ENCODE measurements at regions not wholly inside any gene's neighbourhood (a gene's known extent, or its start where the extent isn't known, plus 50 kb on each side); places are given as distances from the start of the nearest gene placed in this dataset.

- no peak overlapping the region for H3K27ac ChIP-seq (ENCODE audit: low read depth, low read length)
- H3K9ac ChIP-seq (ENCODE audit: low read length in 5 of 5) = no peak overlapping the region
- H3K27me3 ChIP-seq (ENCODE audit: control insufficient read depth in 5 of 5, insufficient read depth in 4 of 5, low read length in 5 of 5) = peaks cover 6 to 17% (median 10%) of the 10 kb centered on the region in 5 donors
- no peaks in the 10 kb centered on the region for H3K36me3 ChIP-seq (ENCODE audit: control insufficient read depth in 5 of 5, insufficient read depth in 5 of 5, low read length in 5 of 5)
- no peaks in the 10 kb centered on the region for H3K9me3 ChIP-seq (ENCODE audit: control insufficient read depth in 5 of 5, low read length in 5 of 5)
- no peak overlapping the region for H3K4me3 ChIP-seq (ENCODE audit: low read depth in 1 of 5, low read length in 5 of 5)
- peaks cover 0 to 12% (median 8%) of the 10 kb centered on the region in 5 donors for H3K4me1 ChIP-seq (ENCODE audit: control insufficient read depth in 5 of 5, insufficient read depth in 5 of 5, low read length in 5 of 5)
These were observed 138.5 kb upstream of the RET start for GRCh38 chr10:42938351-42938750.

- Histone ChIP-seq H3K9me3 (ENCODE audit: control insufficient read depth in 5 of 5, low read length in 5 of 5) (no peaks in the 10 kb centered on the region), H3K4me3 (ENCODE audit: low read depth in 1 of 5, low read length in 5 of 5) (no peak overlapping the region), H3K27ac (ENCODE audit: low read depth, low read length) (no peak overlapping the region), H3K4me1 (ENCODE audit: control insufficient read depth in 5 of 5, insufficient read depth in 5 of 5, low read length in 5 of 5) (peaks cover 0 to 6% (median 0%) of the 10 kb centered on the region in 5 donors), H3K9ac (ENCODE audit: low read length in 5 of 5) (no peak overlapping the region), H3K27me3 (ENCODE audit: control insufficient read depth in 5 of 5, insufficient read depth in 4 of 5, low read length in 5 of 5) (peaks cover 0 to 9% (median 3%) of the 10 kb centered on the region in 5 donors), H3K36me3 (ENCODE audit: control insufficient read depth in 5 of 5, insufficient read depth in 5 of 5, low read length in 5 of 5) (no peaks in the 10 kb centered on the region)
These were observed 137.6 kb upstream of the RET start for GRCh38 chr10:42939237-42939636.

- peaks cover 0 to 6% (median 0%) of the 10 kb centered on the region in 5 donors for H3K4me1 ChIP-seq (ENCODE audit: control insufficient read depth in 5 of 5, insufficient read depth in 5 of 5, low read length in 5 of 5)
- no peaks in the 10 kb centered on the region for H3K36me3 ChIP-seq (ENCODE audit: control insufficient read depth in 5 of 5, insufficient read depth in 5 of 5, low read length in 5 of 5)
- no peak overlapping the region for H3K9ac ChIP-seq (ENCODE audit: low read length in 5 of 5)
- H3K4me3 ChIP-seq (ENCODE audit: low read depth in 1 of 5, low read length in 5 of 5) = no peak overlapping the region
- H3K27ac ChIP-seq (ENCODE audit: low read depth, low read length) = no peak overlapping the region
- no peaks in the 10 kb centered on the region for H3K9me3 ChIP-seq (ENCODE audit: control insufficient read depth in 5 of 5, low read length in 5 of 5)
- peaks cover 0 to 4% (median 0%) of the 10 kb centered on the region in 5 donors for H3K27me3 ChIP-seq (ENCODE audit: control insufficient read depth in 5 of 5, insufficient read depth in 4 of 5, low read length in 5 of 5)
These were observed 137.0 kb upstream of the RET start for GRCh38 chr10:42939685-42940366.

GRCh38 chr10:42940487-42941294 is 136.2 kb upstream of the RET start:
- no peak overlapping the region for H3K27ac ChIP-seq (ENCODE audit: low read depth, low read length)
- no peaks in the 10 kb centered on the region for H3K9me3 ChIP-seq (ENCODE audit: control insufficient read depth in 5 of 5, low read length in 5 of 5)
- no peak overlapping the region for H3K9ac ChIP-seq (ENCODE audit: low read length in 5 of 5)
- no peaks in the 10 kb centered on the region for H3K36me3 ChIP-seq (ENCODE audit: control insufficient read depth in 5 of 5, insufficient read depth in 5 of 5, low read length in 5 of 5)
- no peak overlapping the region for H3K4me3 ChIP-seq (ENCODE audit: low read depth in 1 of 5, low read length in 5 of 5)
- H3K27me3 ChIP-seq (ENCODE audit: control insufficient read depth in 5 of 5, insufficient read depth in 4 of 5, low read length in 5 of 5) = no peaks in the 10 kb centered on the region
- H3K4me1 ChIP-seq (ENCODE audit: control insufficient read depth in 5 of 5, insufficient read depth in 5 of 5, low read length in 5 of 5) = peaks cover 0 to 6% (median 0%) of the 10 kb centered on the region in 5 donors

- Histone ChIP-seq H3K9me3 (ENCODE audit: control insufficient read depth in 5 of 5, low read length in 5 of 5) (no peaks in the 10 kb centered on the region), H3K36me3 (ENCODE audit: control insufficient read depth in 5 of 5, insufficient read depth in 5 of 5, low read length in 5 of 5) (no peaks in the 10 kb centered on the region), H3K4me3 (ENCODE audit: low read depth in 1 of 5, low read length in 5 of 5) (no peak overlapping the region), H3K27me3 (ENCODE audit: control insufficient read depth in 5 of 5, insufficient read depth in 4 of 5, low read length in 5 of 5) (no peaks in the 10 kb centered on the region), H3K9ac (ENCODE audit: low read length in 5 of 5) (no peak overlapping the region), H3K4me1 (ENCODE audit: control insufficient read depth in 5 of 5, insufficient read depth in 5 of 5, low read length in 5 of 5) (peaks cover 0 to 6% (median 0%) of the 10 kb centered on the region in 5 donors), H3K27ac (ENCODE audit: low read depth, low read length) (no peak overlapping the region)
These were observed 135.6 kb upstream of the RET start for GRCh38 chr10:42941295-42941644.

- H3K9ac ChIP-seq (ENCODE audit: low read length in 5 of 5) = no peak overlapping the region
- peaks cover 0 to 6% (median 0%) of the 10 kb centered on the region in 5 donors for H3K4me1 ChIP-seq (ENCODE audit: control insufficient read depth in 5 of 5, insufficient read depth in 5 of 5, low read length in 5 of 5)
- H3K27me3 ChIP-seq (ENCODE audit: control insufficient read depth in 5 of 5, insufficient read depth in 4 of 5, low read length in 5 of 5) = no peaks in the 10 kb centered on the region
- no peak overlapping the region for H3K27ac ChIP-seq (ENCODE audit: low read depth, low read length)
- H3K4me3 ChIP-seq (ENCODE audit: low read depth in 1 of 5, low read length in 5 of 5) = no peak overlapping the region
- no peaks in the 10 kb centered on the region for H3K9me3 ChIP-seq (ENCODE audit: control insufficient read depth in 5 of 5, low read length in 5 of 5)
- no peaks in the 10 kb centered on the region for H3K36me3 ChIP-seq (ENCODE audit: control insufficient read depth in 5 of 5, insufficient read depth in 5 of 5, low read length in 5 of 5)
These were observed 135.1 kb upstream of the RET start for GRCh38 chr10:42941790-42942189.

GRCh38 chr10:42942279-42942950 is 134.5 kb upstream of the RET start:
- Histone ChIP-seq H3K27me3 (ENCODE audit: control insufficient read depth in 5 of 5, insufficient read depth in 4 of 5, low read length in 5 of 5) (no peaks in the 10 kb centered on the region), H3K4me1 (ENCODE audit: control insufficient read depth in 5 of 5, insufficient read depth in 5 of 5, low read length in 5 of 5) (peaks cover 0 to 6% (median 0%) of the 10 kb centered on the region in 5 donors), H3K9me3 (ENCODE audit: control insufficient read depth in 5 of 5, low read length in 5 of 5) (no peaks in the 10 kb centered on the region), H3K36me3 (ENCODE audit: control insufficient read depth in 5 of 5, insufficient read depth in 5 of 5, low read length in 5 of 5) (no peaks in the 10 kb centered on the region), H3K27ac (ENCODE audit: low read depth, low read length) (no peak overlapping the region), H3K4me3 (ENCODE audit: low read depth in 1 of 5, low read length in 5 of 5) (no peak overlapping the region), H3K9ac (ENCODE audit: low read length in 5 of 5) (no peak overlapping the region)

GRCh38 chr10:42943025-42943818 is 133.6 kb upstream of the RET start:
- H3K9ac ChIP-seq (ENCODE audit: low read length in 5 of 5) = no peak overlapping the region
- peaks cover 0 to 2% (median 0%) of the 10 kb centered on the region in 5 donors for H3K9me3 ChIP-seq (ENCODE audit: control insufficient read depth in 5 of 5, low read length in 5 of 5)
- H3K36me3 ChIP-seq (ENCODE audit: control insufficient read depth in 5 of 5, insufficient read depth in 5 of 5, low read length in 5 of 5) = no peaks in the 10 kb centered on the region
- peaks cover 0 to 6% (median 0%) of the 10 kb centered on the region in 5 donors for H3K4me1 ChIP-seq (ENCODE audit: control insufficient read depth in 5 of 5, insufficient read depth in 5 of 5, low read length in 5 of 5)
- no peaks in the 10 kb centered on the region for H3K27me3 ChIP-seq (ENCODE audit: control insufficient read depth in 5 of 5, insufficient read depth in 4 of 5, low read length in 5 of 5)
- H3K4me3 ChIP-seq (ENCODE audit: low read depth in 1 of 5, low read length in 5 of 5) = no peak overlapping the region
- H3K27ac ChIP-seq (ENCODE audit: low read depth, low read length) = no peak overlapping the region

GRCh38 chr10:42948040-42948439 is 128.8 kb upstream of the RET start:
- H3K9me3 ChIP-seq (ENCODE audit: control insufficient read depth in 5 of 5, low read length in 5 of 5) = peaks cover 0 to 2% (median 0%) of the 10 kb centered on the region in 5 donors
- peaks cover 0 to 18% (median 14%) of the 10 kb centered on the region in 5 donors for H3K4me1 ChIP-seq (ENCODE audit: control insufficient read depth in 5 of 5, insufficient read depth in 5 of 5, low read length in 5 of 5)
- H3K9ac ChIP-seq (ENCODE audit: low read length in 5 of 5) = no peak overlapping the region
- peaks cover 0 to 14% (median 4%) of the 10 kb centered on the region in 5 donors for H3K27me3 ChIP-seq (ENCODE audit: control insufficient read depth in 5 of 5, insufficient read depth in 4 of 5, low read length in 5 of 5)
- H3K27ac ChIP-seq (ENCODE audit: low read depth, low read length) = no peak overlapping the region
- H3K36me3 ChIP-seq (ENCODE audit: control insufficient read depth in 5 of 5, insufficient read depth in 5 of 5, low read length in 5 of 5) = no peaks in the 10 kb centered on the region
- no peak overlapping the region for H3K4me3 ChIP-seq (ENCODE audit: low read depth in 1 of 5, low read length in 5 of 5)
